ENCODE measurements at regions not wholly inside any gene's neighbourhood (a gene's known extent, or its start where the extent isn't known, plus 50 kb on each side); places are given as distances from the start of the nearest gene placed in this dataset.

DNA sequence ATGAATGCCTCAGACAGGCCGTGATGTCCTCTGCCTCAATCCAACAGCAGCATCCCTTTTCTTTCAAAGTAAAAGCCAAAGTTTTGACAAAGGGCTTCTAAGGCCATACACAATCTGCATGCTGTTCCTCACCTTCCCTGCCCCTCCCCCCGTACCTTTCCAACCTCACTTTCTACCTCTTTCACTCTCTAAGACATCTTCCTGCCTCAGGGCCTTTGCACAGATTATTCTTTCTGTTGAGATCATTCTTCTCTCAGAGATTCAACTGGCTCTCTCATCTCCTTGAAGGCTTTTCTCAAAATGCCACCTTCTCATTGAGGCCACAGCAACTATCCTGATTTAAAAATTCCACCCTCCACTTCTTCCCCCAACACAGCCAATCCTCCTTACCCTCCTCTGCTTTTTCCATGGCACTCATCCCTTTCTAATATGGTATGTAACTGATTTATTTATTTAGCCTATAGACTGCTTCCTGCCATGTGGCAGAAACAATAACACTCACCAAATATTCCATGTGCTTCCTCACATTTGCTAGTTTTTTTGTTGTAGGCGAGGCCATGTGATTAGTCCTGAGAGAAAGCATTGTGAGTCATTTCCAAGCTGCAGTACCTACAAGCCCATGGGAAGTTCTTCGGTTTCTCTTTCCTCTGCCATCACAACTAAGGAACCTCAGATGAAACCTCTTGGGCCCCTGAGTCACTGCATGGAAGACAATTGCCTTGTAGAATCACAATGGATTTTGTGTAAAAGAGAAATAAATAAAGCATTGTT is 58.7 kb upstream of the GADD45A start:
- no peak for TF ChIP-seq EZH2 (IDR thresholded peaks at IDR 0.05; ENCODE audit: borderline replicate concordance, insufficient read depth, low read depth, low read length, poor library complexity, severe bottlenecking)
- TF ChIP-seq, protein P1, sequence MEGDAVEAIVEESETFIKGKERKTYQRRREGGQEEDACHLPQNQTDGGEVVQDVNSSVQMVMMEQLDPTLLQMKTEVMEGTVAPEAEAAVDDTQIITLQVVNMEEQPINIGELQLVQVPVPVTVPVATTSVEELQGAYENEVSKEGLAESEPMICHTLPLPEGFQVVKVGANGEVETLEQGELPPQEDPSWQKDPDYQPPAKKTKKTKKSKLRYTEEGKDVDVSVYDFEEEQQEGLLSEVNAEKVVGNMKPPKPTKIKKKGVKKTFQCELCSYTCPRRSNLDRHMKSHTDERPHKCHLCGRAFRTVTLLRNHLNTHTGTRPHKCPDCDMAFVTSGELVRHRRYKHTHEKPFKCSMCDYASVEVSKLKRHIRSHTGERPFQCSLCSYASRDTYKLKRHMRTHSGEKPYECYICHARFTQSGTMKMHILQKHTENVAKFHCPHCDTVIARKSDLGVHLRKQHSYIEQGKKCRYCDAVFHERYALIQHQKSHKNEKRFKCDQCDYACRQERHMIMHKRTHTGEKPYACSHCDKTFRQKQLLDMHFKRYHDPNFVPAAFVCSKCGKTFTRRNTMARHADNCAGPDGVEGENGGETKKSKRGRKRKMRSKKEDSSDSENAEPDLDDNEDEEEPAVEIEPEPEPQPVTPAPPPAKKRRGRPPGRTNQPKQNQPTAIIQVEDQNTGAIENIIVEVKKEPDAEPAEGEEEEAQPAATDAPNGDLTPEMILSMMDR (IDR thresholded peaks at IDR 0.05) = no peak
